COLO668 (cell line): ENCODE measurements at regions not wholly inside any gene's neighbourhood (a gene's known extent, or its start where the extent isn't known, plus 50 kb on each side); places are given as distances from the start of the nearest gene placed in this dataset.
A peak's percentile ranks its signal among the peaks of the same experiment; 100 is the strongest.
"Not testable (repeated sequence)": the region's sequence is repeated elsewhere in the genome, so short reads cannot be mapped to it uniquely, and the experiment has no call there.

Experiments
- DNase-seq: peaks from one replicate; lab custom pipeline; 2025; ENCODE audit not compliant: unreplicated experiment; lab: John Stamatoyannopoulos, UW

DNA sequence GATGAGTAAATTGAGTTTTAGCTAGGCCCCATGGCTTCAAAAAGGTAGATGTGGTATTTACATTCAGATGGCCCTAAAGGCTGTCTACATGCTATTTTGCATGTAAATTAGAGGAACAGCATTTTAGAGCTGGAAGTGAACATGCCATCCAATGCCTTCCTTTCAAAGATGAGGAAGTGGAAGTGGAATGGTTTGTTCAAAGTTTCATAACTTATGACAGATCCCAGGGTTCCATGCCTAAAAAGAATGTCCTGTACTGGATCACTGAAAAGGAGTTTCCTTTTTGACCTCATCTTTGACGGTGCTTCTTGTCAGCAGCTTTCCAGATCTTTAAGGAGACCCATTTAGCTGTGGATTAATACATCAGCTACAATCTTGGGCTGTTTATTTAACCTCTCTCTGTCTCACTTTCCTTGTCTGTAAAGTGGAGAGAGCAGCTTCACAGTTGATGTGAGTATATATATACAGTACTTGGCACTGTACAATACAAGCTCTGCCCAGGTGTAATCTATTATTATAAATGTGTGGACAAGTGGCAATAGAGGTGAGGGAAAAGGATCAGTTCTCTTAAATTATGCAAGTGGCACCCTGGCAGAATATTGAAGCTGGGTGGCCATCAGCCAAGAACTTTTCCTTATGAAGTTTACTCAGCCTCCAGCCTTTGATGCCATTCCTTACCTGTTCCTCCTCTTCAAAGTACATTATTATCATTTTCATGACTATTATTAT lies 68.7 kb upstream of the GOLGA8B start:
- no peak for DNase-seq

DNA sequence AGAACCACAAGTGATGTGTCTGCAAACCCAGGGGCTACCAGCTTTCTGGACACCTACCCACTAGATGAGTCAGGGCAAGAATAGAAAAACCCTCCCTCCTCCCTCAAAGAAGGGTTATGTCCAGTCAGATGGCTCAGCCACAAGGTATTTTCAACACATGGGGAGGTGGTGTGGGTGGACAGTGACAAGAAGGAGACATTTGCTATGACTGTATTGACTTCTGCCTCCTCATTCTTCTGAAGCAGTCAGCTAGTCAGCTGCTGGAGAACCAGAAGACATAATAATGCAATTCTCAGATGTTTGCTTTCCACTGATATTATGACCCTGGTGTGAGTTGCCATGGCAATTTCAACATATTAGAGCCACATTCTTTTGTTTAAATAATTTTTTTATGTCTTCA lies 66.7 kb upstream of the GOLGA8B start:
- DNase-seq: no peak

DNA sequence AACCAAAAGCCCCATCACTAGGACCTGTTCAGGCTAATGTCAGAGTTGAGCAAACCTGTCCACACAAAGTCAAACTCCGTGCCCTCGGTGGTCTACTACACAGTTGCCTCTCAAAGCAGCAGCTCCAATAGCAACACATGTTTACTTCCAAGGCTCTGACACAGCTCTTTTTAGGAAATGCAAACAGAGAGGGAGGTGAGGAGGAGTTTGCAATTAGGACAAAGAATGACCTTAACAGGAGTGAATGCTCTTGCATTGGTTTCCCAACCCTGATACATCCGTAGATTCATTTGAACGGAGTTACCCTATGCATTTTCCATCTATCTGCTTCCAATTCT lies 64.8 kb upstream of the GOLGA8B start:
- DNase-seq: no peak

DNA sequence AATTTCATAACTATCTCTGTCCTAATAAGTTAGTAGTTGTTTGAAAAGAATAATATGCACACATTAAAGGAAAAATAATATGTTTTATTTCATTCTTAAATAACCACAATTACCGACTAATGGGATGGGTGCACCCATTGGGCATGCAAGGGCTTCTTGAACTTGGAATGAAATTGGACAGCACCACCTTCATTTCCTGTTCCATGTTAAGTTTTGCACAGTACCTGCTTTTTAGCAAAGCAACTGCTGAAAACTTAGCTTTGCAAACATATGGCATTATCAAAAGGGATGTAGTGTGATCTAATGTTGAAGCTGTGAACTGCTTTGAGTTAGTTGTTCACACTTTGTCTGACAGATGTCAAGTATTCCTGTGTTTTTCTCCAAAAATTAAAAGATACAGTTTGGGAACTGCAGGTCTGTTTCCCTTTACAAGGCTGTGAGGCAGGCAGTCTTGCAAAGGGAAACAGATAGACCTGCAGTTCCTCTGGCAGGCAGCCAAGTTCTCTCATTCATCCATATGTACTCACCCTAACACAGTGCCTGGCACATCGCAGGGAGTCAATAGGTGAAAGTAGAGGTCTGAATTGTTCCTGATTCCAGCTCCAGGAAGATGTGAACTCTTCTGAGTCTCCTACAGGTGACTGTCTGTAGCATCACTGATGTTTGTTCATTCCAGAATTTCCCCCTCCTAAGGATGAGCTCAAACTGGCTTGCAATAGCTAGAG lies 64.3 kb upstream of the GOLGA8B start:
- DNase-seq: peak; percentile 30

DNA sequence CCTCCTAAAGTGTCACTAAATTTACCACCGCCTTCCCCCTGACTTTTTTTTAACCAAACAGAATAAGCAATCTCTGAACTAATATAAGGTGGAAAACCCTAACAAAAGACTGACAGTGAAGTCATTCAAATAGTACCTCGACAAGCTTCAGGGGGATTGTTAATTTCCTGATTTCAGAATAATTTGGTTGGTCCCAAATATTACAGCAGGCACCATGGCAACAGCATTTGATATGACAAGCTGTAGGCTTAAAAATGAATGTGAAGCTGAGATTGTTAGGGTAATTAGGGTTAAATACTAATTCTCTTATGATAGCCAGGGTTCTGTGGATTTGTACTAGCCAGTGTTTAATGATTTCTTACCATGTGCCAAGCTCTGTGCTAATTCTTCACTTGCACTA lies 63.5 kb upstream of the GOLGA8B start:
- no peak for DNase-seq

DNA sequence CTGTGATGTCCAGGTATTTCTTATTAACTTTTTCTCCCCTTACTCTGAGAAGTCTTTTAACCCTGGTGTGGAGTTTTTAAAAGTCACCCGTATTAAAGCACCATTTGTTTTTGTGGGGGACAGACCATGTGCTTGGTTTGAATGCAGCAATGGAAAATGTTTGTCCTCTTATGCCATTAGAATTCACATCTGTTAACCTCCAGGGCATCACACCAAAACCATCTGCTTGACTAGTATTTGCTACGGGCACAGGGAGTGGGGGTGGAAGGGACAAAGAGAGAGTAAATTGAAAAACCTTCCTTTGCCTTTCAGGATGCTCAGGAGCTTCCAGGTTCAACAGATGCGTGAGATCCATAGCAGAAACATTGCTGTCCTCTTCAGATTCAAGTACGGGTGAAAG lies 61.4 kb upstream of the GOLGA8B start:
- no peak for DNase-seq

DNA sequence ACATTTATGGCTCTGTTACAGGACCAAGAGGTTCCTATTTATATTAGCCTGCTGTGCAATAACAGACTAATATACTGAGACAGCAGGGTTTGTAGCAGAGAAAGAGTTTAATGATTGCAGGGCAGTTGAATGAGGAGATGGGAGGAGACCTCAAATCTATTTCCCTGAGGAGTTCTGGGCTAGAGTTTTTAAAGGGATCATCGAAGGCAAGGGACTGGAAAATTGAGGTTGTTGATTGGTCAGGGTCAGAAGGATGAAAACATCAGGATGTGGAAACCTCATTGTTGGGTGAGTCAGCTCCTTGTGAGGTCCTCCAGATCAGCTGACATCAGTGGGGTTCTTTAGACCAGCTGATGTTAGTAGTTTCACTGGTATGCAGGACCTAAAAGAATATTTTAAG lies 60.6 kb upstream of the GOLGA8B start:
- no peak for DNase-seq

DNA sequence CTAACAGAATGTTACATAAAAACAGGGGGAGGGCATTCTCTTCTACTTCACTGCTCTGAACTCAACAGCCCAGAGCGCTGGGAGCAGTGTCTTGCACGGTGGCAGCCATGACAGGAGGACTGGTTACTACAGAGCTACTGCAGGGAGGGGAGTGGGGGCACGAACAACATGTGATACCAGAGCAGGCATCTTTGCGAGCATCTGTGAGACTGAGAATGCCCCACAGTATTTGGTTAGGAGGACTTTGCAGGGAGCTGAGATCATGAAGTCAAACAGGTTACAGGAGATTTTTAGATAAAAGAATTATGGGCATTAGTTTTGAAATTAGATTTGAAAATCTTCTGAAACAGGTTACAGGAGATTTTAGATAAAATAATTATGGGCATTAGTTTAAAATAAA lies 58.8 kb upstream of the GOLGA8B start:
- no peak for DNase-seq

DNA sequence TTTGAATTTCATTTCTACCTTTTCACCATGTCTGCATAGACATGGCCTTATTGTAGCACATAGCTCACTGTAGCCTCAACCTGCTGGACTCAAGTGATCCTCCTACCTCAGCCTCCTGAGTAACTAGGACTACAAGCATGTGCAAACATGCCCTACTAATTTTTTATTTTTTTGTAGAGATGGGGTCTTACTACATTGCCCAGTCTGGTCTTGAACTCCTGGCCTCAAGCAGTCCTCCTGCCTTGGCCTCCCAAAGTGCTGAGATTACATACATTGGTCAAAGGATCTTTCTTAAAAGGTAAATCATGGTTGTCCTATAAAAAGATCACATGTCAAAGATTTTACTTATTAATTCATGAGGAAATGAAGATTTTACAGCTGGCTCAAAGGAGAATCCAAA lies 57.2 kb upstream of the GOLGA8B start:
- DNase-seq: no peak

DNA sequence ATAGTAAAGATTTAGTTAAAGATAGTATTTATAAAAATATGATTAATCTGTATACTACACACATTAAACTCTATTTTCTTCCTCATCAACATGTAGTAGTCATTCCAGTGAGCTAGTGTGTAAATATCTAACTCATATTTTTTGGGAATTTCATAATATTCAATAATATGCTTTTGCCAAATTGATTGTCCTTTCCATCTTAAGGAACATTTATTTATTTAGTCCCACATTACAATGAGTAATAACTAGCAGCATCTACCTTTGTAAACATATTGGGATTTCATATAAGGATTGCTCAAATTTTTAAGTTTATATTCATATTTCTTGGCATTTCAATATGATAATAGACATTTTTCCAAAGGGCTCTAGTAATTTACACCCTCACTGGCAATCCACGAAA lies 53.9 kb upstream of the GOLGA8B start:
- DNase-seq: no peak

DNA sequence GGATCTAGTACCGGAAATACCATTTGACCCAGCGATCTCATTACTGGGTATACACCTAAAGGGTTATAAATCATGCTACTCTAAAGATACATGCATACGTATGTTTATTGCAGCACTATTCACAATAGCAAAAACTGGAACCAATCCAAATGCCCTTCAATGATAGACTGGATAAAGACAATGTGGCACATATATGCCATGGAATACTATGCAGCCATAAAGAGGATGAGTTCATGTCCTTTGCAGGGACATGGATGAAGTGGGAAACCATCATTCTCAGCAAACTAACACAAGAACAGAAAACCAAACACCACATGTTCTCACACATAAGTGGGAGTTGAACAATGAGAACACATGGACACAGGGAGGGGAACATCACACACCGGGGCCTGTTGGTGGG lies 50.2 kb upstream of the GOLGA8B start:
- DNase-seq: not testable (repeated sequence)
